ENCODE measurements at regions not wholly inside any gene's neighbourhood (a gene's known extent, or its start where the extent isn't known, plus 50 kb on each side); places are given as distances from the start of the nearest gene placed in this dataset.

DNA sequence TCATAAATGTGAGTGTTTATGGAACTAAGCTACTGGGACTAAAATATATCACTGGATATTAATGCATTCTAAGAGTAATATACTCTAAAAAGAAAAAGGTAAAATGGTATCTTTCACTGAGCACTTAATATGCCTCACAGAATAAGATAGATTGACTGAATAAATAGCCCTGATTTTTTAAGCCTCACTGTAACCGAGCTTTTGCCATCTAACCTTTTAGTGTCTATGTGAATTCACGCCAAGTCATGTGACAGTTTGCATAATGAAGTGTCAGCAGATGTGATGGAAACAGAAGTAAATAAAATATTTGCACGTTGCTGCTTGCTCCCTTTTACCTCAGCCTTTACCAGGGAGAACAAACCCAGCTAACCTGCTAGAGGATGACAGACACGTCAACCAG, 119.7 kb upstream of the NWD2 start:
- DNase-seq = no peak

DNA sequence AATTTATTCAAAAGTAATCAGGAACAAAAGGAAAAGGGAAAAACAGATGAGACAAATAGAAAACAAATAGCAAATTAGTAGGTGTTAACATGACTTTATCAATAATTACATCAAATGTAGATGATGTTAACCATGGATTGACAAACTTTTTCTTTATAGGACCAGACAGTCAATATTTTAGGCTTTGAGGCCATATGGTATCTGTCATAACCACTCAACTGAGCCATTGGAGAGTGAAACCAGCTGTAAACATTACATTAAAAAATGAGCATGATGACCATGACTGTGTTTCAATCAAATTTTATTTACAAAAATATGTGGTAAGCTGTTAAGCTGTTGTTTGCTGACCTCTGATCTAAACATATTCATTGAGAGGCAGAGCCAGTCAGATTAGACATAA, 118.5 kb upstream of the NWD2 start:
- DNase-seq = no peak

DNA sequence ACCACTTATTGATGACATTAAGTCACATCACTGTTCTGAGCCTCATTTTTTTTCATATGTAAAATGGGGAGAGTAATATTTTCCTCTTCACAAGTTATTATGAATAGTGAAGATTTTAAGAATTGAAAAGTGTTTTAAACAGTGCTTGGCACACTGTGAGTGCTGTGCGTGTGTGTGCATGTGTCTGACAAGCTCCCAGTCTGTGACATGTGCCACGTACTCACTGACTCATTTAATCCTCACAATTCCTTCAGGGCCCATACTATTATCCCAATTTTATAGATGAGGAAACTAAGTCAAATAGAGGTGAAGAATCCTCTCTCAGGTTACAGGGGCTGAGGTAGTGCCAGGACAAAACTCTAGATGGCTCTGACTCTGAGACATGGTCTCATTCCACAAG, 114.1 kb upstream of the NWD2 start:
- no peak for DNase-seq

DNA sequence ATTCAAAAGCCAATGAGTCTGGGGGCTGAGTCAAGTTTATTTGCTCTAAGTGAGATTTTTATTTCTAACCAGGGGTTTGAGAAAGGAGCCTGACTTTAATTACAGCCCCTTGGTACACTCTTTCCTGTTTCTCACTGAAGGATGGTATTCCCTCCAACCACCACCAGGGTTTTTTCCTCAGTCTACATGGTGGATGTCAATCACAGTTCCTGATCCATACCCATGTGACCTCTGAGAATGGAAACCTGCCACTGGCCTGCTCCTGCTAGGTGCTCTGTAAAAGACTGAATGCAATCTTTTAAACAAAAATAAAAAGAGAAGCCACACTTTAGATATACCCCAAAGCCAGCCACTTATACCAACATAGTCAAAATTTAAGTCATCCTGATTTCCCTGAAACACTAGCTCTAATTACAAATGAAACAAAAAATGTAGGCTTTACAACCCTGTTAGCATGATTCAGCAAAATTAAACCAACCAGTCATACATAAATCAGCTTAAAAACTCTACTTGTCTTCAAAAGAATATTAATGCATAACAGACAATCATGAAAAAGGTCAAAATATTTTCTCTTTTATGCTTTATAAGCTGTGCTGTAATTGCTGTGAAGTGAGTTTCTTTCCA, 112.1 kb upstream of the NWD2 start:
- DNase-seq = no peak

DNA sequence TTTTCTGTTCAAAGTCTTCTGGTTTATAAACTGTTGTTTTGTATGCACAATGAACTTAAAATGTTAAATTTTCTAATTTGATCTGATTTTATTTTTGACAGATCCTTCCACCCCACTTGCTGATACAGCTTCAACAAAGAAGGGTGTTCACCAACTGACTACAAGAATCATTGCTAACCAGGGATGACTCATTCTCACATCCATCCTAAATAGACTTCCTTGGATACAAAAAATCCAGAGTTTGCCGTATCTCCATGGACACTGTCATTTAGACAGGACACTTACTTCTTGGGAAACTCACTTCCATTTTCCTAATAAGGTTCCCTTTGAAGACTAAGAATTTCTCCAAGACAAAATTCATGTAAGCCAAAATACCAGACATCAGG, 111.6 kb upstream of the NWD2 start:
- DNase-seq = no peak

DNA sequence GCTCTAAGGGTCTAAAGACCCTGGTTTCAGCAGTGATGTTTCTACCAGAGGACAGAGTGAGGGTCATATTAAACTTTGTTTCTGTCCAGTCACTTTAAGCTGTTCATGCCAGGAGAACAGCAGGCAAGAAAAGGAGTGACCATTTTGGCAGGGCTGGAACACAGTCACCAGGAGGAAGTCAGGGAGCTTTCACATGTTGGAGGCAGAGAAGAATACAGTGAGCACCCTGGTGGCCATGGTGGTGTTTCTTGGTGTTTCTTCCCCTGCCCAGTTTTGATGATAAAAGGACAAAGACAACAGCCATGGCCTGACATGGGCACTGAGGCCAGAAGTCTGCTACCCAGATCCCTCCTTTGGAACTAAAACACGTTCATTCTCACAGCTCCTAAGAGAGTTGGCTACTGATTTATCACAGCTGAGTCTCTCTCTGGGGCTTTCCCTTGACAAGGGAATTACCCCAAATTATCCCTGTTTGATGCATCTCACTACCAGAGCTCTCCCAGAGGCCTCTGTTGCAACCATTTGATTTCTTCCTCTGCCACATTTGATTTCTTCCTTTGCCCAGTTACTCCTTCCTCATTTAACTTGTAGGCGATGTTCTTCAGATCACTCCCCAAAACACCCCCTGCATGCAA, 106.4 kb upstream of the NWD2 start:
- DNase-seq = no peak

DNA sequence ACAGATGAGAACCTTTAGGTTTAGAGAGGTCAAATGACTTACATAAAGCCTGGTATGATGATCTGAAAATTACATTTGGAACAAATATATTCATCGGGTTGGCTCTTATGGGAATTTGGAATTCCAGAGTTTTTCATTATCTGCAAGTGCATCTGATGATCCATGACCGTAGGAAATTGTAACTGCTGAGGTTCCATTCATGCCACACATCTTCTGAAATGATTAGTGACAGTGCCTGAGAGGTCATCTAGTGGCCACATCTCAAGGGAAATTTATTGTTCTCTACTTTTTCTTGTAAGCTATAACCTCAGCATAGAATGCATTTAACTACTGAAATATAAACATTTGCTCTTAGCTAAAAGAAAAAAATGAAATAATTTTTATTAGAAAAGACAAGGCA, 105.8 kb upstream of the NWD2 start:
- DNase-seq = no peak

DNA sequence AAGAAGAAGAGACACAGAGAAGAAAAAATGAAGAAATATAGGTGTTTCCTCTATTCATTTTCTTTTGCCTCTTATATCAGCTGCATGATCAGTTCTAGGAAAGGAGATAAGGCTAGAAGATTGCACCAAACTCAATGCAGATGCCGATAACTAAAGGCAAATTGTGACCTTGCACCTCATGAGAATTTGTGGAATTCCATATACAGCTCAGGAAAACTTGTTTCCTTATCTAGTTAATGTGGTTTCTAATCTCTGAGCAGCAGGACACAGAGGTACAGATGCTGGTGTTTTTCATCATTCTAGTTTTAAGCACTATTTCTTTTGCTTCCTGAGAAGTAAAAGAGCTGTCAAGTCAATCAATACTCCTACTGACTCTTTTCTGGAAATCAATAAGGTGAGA, 104.6 kb upstream of the NWD2 start:
- no peak for DNase-seq

DNA sequence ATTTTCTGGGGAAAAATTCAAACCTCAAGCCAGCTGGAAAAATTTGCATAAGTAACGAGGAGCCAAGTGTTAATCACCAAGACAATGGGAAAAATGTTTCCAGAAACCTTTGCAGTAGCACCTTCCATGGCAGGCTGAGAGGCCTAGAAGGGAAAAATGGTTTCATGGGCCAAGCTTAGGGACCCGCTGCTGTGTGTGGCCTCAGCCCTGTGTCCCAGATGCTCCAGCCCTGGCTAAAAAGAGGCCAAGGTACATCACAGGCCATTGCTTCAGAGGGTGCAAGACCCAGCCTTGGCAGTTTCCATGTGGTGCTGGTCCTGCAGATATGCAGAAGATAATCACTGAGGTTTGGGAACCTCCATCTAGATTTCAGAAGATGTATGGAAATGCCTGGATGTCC, 98.3 kb upstream of the NWD2 start:
- no peak for DNase-seq

DNA sequence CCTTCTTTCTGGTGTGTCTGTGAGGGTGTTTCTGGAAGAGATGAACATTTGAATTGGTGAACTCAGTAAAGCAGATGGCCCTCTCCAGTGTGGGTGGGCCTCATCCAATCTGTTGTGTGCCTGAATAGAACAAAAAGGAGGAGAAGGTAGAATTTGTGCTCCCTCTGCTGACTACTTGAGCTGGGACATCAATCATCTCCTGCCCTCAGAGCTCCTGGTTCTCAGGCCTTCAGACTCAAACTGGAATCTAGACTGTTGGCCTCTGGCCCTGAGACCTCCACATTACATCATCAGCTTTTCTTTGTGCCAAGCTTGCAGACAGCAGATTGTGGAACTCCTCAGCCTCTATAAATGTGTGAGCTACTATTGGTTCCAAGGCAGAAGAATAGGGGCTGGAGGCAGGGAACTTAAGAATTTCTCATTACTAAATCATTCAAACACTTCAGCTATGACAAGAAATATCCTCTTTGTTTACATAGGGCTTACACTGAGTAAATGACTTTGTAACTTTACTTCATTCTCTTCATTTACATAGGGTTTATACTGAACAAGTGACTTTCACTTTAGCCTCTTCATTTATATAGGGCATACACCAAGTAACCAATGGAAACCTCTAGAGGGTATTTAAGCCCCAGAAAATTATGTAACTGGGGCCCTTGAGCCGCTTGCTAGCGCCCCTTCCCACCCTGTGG, 86.9 kb upstream of the NWD2 start:
- peak; percentile 0 for DNase-seq

DNA sequence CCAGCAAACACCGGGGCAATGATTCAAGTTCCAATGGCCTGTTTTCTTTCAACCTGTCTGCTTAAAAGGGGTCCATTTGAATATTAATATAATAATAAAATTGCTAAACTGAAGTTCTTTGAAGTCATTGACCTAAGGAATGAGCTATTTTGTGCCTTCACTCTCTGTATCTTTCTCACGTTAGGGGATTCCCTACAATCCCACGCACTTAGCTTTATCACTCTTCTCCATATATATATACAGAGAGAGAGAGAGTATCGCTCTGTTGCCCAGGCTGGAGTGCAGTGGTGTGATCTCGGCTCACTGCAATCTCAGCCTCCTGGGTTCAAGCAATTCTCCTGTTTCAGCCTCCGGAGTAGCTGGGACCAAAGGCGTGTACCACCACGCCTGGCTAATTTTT, 83.9 kb upstream of the NWD2 start:
- DNase-seq = no peak

DNA sequence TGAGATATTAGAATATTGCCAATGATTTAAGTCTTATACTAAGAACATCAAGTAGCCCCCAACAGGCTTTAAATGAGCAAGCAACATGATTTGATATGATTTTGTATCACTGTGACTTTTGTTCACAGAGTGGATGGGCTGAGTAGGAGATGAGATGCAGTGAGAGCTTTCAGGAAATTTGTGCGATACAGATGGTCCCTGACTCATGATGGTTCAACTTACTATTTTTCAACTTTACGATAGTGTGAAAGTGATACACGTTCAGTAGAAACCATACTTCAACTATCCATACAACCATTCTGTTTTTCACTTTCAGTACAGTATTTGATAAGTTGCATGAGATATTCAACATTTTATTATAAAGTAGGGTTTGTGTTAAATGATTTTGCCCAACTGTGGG, 78.7 kb upstream of the NWD2 start:
- DNase-seq = no peak

DNA sequence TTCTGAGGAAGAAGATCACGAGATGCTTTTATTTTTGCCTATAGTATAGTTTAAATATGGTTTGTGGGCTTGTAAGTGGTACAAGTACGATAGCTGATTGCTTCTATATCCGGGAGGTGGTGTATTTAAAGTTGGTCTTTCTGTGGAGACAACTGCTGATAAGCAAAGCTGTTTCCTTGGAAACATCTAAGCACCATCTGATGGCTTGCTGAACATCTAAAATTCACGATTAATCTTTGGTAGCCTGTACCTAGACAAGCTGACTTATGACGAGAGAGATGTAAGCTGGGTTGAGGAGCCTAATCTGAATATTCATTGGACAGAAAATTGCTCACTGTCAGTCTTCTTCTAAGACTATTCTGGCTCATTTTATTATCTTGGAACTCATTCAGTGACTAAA, 74.6 kb upstream of the NWD2 start:
- DNase-seq = no peak

DNA sequence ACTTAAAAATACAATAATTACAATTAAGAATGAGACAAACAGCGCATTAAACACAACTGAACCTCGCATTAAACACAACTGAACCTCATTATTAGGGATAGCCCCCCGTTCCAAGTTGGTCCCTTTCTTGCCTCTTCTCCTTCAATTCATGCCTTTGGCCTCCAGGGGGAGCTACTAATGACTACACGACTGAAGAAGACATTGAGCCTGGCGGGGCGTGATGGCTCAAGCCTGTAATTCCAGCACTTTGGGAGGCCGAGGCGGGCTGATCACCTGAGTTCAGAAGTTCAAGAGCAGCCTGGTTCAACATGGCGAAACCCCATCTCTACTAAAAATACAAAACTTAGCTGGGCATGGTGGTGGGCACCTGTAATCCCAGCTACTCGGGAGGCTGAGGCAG, 56.4 kb upstream of the NWD2 start:
- DNase-seq = no peak

Data from NCI-H69 (cell line).